ENCODE measurements at regions not wholly inside any gene's neighbourhood (a gene's known extent, or its start where the extent isn't known, plus 50 kb on each side); places are given as distances from the start of the nearest gene placed in this dataset.

- DNase-seq (no peak), ATAC-seq (ENCODE audit: low read depth) (no peak)
- H3K4me3 Mint-ChIP-seq = no peak overlapping the region
- peaks cover 4% of the 10 kb centered on the region for H3K9me3 Mint-ChIP-seq
- intact Hi-C loops (cut with micrococcal nuclease) = no loop called here
- POLR2A ChIA-PET = no interaction called here
- CTCF ChIA-PET = no interaction called here
- H3K27me3 Mint-ChIP-seq = no peaks in the 10 kb centered on the region
- no peak for TF ChIP-seq CTCF (IDR thresholded peaks at IDR 0.05)
- no peaks in the 10 kb centered on the region for H3K36me3 Mint-ChIP-seq (ENCODE audit: low read depth)
- no peaks in the 10 kb centered on the region for H3K4me1 Mint-ChIP-seq
- no peak overlapping the region for H3K27ac Mint-ChIP-seq
These were observed 160.1 kb upstream of the ANKRD50 start for GRCh38 chr4:124872659-124873058.

GRCh38 chr4:124869961-124870495, 157.5 kb upstream of the ANKRD50 start:
- Mint-ChIP-seq H3K4me1 (no peaks in the 10 kb centered on the region), H3K27me3 (no peaks in the 10 kb centered on the region), H3K27ac (no peak overlapping the region), H3K36me3 (ENCODE audit: low read depth) (no peaks in the 10 kb centered on the region), H3K4me3 (no peak overlapping the region), H3K9me3 (no peaks in the 10 kb centered on the region)
- CTCF ChIA-PET = no interaction called here
- POLR2A ChIA-PET = no interaction called here
- DNase-seq = no peak
- intact Hi-C loops (cut with micrococcal nuclease) = no loop called here
- TF ChIP-seq CTCF (IDR thresholded peaks at IDR 0.05) = no peak
- no peak for ATAC-seq (ENCODE audit: low read depth)

GRCh38 chr4:124868495-124868894, 156.0 kb upstream of the ANKRD50 start:
- intact Hi-C loops (cut with micrococcal nuclease) = no loop called here
- H3K4me3 Mint-ChIP-seq = no peak overlapping the region
- no peaks in the 10 kb centered on the region for H3K4me1 Mint-ChIP-seq
- CTCF ChIA-PET = no interaction called here
- H3K27ac Mint-ChIP-seq = no peak overlapping the region
- ATAC-seq (ENCODE audit: low read depth) (no peak), DNase-seq (no peak)
- no peak for TF ChIP-seq CTCF (IDR thresholded peaks at IDR 0.05)
- no peaks in the 10 kb centered on the region for H3K36me3 Mint-ChIP-seq (ENCODE audit: low read depth)
- H3K9me3 Mint-ChIP-seq = no peaks in the 10 kb centered on the region
- POLR2A ChIA-PET = no interaction called here
- H3K27me3 Mint-ChIP-seq = no peaks in the 10 kb centered on the region

GRCh38 chr4:124867536-124867935, 155.0 kb upstream of the ANKRD50 start:
- ChIA-PET CTCF (no interaction called here), POLR2A (no interaction called here)
- ATAC-seq (ENCODE audit: low read depth) (no peak), DNase-seq (no peak)
- intact Hi-C loops (cut with micrococcal nuclease) = no loop called here
- no peak for TF ChIP-seq CTCF (IDR thresholded peaks at IDR 0.05)
- H3K9me3 Mint-ChIP-seq = no peaks in the 10 kb centered on the region
- no peaks in the 10 kb centered on the region for H3K27me3 Mint-ChIP-seq
- no peak overlapping the region for H3K4me3 Mint-ChIP-seq
- H3K36me3 Mint-ChIP-seq (ENCODE audit: low read depth) = no peaks in the 10 kb centered on the region
- H3K27ac Mint-ChIP-seq = no peak overlapping the region
- no peaks in the 10 kb centered on the region for H3K4me1 Mint-ChIP-seq

- no peak for DNase-seq
- Mint-ChIP-seq H3K27ac (no peak overlapping the region), H3K4me3 (no peak overlapping the region), H3K27me3 (no peaks in the 10 kb centered on the region), H3K4me1 (no peaks in the 10 kb centered on the region), H3K36me3 (ENCODE audit: low read depth) (no peaks in the 10 kb centered on the region), H3K9me3 (no peaks in the 10 kb centered on the region)
- CTCF ChIA-PET = no interaction called here
- TF ChIP-seq CTCF (IDR thresholded peaks at IDR 0.05) = no peak
- intact Hi-C loops (cut with micrococcal nuclease) = no loop called here
- POLR2A ChIA-PET = no interaction called here
- ATAC-seq (ENCODE audit: low read depth) = no peak
These were observed 153.8 kb upstream of the ANKRD50 start for GRCh38 chr4:124866301-124866700.

Measured in activated B cell treated with CpG ODN at 0.5 μM for 24 hours (primary cell).